ENCODE measurements at regions not wholly inside any gene's neighbourhood (a gene's known extent, or its start where the extent isn't known, plus 50 kb on each side); places are given as distances from the start of the nearest gene placed in this dataset.
"Not testable (repeated sequence)": the region's sequence is repeated elsewhere in the genome, so short reads cannot be mapped to it uniquely, and the experiment has no call there.

DNA sequence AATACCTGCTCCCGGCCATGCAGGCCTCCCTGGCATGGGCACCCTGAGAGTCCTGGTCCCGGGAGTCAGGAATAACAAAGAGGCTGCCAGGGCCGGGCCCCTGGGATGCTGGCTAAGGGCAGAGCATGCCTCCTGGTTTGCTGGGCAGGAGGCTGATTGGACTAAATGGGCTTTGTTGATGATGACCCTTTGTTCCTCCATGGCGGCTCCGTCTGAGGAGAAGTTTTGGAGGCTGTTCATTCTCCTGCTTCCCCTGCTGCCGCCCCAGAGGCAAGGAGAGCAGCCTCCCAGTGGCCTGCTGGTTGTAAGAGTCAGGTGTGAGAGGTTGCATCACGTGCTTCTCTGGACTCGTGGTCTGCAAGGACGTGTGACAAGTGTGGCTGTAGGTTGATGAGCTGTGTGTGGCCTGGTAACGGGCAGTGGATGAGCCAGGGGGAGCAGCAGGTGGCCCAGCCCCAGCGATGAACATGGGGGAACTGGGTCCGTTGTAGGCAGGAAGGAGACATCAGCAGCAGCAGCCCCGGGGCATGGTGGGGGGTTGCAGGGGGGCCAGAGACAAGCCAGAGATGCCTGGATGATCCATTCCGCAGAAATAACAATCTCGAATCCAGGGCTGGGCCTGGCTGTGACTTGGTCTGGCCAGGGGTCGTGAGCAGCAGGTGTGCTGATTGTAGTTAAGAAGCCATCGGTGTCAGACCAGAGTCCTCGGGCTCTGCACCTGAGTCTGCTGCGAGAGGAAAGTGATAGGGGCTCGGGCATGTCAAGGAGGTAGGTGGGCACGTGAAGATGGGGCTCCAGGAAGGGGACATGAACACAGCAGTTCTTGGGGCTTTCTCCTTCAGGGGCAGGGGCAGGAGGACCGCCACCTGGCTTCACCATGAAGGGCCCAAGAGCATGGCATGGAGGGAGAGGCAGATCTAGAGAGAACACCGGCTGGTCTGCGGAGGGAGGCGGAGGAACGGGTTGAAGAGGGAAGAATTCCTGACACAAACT lies 101.4 kb downstream of the TNFRSF13B start:
- TF ChIP-seq, protein P1, sequence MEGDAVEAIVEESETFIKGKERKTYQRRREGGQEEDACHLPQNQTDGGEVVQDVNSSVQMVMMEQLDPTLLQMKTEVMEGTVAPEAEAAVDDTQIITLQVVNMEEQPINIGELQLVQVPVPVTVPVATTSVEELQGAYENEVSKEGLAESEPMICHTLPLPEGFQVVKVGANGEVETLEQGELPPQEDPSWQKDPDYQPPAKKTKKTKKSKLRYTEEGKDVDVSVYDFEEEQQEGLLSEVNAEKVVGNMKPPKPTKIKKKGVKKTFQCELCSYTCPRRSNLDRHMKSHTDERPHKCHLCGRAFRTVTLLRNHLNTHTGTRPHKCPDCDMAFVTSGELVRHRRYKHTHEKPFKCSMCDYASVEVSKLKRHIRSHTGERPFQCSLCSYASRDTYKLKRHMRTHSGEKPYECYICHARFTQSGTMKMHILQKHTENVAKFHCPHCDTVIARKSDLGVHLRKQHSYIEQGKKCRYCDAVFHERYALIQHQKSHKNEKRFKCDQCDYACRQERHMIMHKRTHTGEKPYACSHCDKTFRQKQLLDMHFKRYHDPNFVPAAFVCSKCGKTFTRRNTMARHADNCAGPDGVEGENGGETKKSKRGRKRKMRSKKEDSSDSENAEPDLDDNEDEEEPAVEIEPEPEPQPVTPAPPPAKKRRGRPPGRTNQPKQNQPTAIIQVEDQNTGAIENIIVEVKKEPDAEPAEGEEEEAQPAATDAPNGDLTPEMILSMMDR (IDR thresholded peaks at IDR 0.05; ENCODE audit: insufficient read depth, low read length, poor library complexity, severe bottlenecking): no peak
- no peak for DNase-seq (ENCODE audit: extremely low read depth, insufficient read length)
- Histone ChIP-seq H3K36me3 (ENCODE audit: control insufficient read depth, insufficient read depth, low read length) (no peaks in the 10 kb centered on the region), H3K27me3 (replicated peaks; ENCODE audit: control insufficient read depth, insufficient read depth, low read length) (no peaks in the 10 kb centered on the region), H3K4me3 (replicated peaks; ENCODE audit: low read depth, low read length) (no peak overlapping the region)

DNA sequence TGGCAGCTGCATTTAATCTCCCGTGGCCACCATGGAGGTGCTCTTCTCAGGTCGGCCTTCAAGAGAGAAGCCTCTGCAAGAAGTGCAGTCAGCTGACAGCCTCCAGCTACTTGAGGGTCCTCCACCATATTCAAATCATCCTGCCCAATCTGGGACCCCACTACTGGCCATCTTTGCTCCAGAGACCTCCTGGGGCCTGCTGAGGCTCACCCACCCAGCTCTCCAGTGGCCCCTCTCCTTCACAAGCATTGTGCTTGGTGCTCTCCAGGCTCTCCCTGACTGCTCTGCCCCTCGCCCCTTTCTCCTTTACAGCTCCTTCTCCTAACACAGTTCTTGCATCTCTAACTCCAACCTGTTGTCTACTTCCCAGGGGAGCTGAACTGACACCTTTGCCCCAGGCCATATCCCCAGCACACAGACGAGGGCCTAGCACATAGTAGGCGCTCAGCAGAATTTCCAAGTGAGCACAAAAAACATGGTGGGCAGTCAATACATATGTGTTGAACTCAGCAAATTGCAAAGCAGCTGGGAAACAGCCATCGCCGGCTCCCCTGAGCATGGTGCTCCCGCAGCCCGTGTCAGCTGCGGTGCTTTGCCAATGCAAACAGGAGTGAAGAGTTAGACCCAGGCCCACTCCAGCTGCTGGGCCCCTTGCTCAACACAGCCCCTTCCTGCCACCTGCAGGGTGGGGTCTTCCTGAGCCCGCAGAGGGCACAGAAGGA lies 102.2 kb downstream of the TNFRSF13B start:
- not testable (repeated sequence) for H3K27me3 ChIP-seq (replicated peaks; ENCODE audit: control insufficient read depth, insufficient read depth, low read length); H3K36me3 ChIP-seq (ENCODE audit: control insufficient read depth, insufficient read depth, low read length); H3K4me3 ChIP-seq (replicated peaks; ENCODE audit: low read depth, low read length); DNase-seq (ENCODE audit: extremely low read depth, insufficient read length)

DNA sequence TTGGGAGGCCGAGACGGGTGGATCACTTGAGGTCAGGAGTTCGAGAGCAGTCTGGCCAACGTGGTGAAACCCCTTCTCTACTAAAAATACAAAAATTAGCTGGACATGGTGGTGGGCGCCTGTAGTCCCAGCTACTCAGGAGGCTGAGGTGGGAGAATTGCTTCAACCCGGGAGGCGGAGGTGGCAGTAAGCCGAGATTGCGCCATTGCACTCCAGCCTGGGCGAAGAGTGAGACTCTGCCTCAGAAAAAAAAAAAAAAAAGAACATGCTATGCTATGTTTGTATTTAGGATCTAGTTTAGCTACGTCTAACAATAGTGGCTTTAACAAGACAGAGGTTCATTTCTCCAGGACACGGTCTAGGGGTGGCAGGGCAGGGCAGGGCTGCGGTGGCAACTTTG lies 103.3 kb downstream of the TNFRSF13B start:
- not testable (repeated sequence) for H3K36me3 ChIP-seq (ENCODE audit: control insufficient read depth, insufficient read depth, low read length); H3K4me3 ChIP-seq (replicated peaks; ENCODE audit: low read depth, low read length); DNase-seq (ENCODE audit: extremely low read depth, insufficient read length); H3K27me3 ChIP-seq (replicated peaks; ENCODE audit: control insufficient read depth, insufficient read depth, low read length)

DNA sequence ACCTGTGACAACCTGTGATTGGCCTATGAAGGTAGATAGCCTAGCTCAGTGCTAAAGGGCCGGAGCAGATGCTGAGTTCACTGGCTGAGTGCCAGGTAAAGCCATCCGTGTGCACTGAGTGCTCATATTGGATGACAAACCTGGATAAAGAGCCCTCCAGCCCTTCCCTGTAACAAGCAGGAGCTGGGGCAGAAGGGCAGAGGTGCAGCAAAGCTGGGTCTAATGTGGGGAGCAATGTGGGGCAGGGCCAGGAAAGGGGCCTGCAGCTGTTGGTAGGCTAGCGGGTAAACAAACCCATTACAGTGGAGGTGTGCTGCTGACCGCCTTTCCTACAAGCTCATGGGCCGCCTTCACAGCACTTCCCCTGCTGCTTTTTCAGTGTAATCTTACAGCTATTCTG lies 104.4 kb downstream of the TNFRSF13B start:
- H3K4me3 ChIP-seq (replicated peaks; ENCODE audit: low read depth, low read length); H3K27me3 ChIP-seq (replicated peaks; ENCODE audit: control insufficient read depth, insufficient read depth, low read length); DNase-seq (ENCODE audit: extremely low read depth, insufficient read length); H3K36me3 ChIP-seq (ENCODE audit: control insufficient read depth, insufficient read depth, low read length): not testable (repeated sequence)

DNA sequence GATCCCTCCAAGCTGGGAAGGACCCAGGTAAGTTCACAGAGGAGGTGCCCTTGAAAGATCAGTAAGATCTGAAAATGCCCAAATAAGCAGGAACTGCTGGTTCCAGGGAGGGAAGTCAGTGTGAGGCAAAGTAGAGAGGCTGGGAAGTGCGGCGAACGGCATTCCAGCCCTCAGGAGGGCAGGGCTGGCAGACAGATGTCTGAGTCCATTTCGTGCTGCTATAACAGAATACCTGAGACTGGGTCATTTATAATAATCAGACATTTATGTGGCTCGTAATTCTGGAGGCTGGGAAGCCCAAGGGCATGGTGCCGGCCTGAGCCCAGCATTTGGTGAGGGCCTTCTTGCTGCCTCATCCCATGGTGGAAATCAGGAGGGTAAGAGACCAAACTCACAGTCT lies 105.1 kb downstream of the TNFRSF13B start:
- H3K4me3 ChIP-seq (replicated peaks; ENCODE audit: low read depth, low read length); H3K36me3 ChIP-seq (ENCODE audit: control insufficient read depth, insufficient read depth, low read length); DNase-seq (ENCODE audit: extremely low read depth, insufficient read length); H3K27me3 ChIP-seq (replicated peaks; ENCODE audit: control insufficient read depth, insufficient read depth, low read length): not testable (repeated sequence)

DNA sequence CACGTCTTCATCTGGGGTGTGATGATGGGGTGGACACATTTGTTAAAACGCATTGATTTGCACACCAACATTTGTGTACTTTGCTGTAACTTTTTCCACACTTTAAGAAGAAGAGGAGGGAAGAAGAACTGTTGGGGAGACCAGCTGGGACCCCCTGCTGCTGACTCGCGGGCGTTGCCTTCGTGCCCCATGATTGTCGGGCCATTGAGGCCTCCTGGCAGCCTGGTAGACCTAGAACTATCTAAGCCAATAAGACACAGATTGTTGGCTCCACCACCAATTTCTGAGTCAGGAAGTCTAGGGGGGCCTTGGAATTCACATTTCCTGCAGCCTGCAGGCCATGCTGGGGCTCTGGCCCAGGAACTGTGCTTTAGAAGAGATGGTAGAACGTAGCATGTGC lies 105.5 kb downstream of the TNFRSF13B start:
- H3K36me3 ChIP-seq (ENCODE audit: control insufficient read depth, insufficient read depth, low read length): no peaks in the 10 kb centered on the region
- TF ChIP-seq, protein P1 (IDR thresholded peaks at IDR 0.05; ENCODE audit: insufficient read depth, low read length, poor library complexity, severe bottlenecking): no peak
- DNase-seq (ENCODE audit: extremely low read depth, insufficient read length): no peak

GRCh38 chr17:16865704-16866103 lies 106.2 kb downstream of the TNFRSF13B start:
- H3K4me3 ChIP-seq (replicated peaks; ENCODE audit: low read depth, low read length); H3K36me3 ChIP-seq (ENCODE audit: control insufficient read depth, insufficient read depth, low read length); DNase-seq (ENCODE audit: extremely low read depth, insufficient read length); H3K27me3 ChIP-seq (replicated peaks; ENCODE audit: control insufficient read depth, insufficient read depth, low read length): not testable (repeated sequence)

More for the DNA sequence above, 105.5 kb downstream of the TNFRSF13B start:
- Histone ChIP-seq H3K4me3 (replicated peaks; ENCODE audit: low read depth, low read length) (no peak overlapping the region), H3K27me3 (replicated peaks; ENCODE audit: control insufficient read depth, insufficient read depth, low read length) (no peaks in the 10 kb centered on the region)

- DNase-seq (ENCODE audit: extremely low read depth, insufficient read length); H3K4me3 ChIP-seq (replicated peaks; ENCODE audit: low read depth, low read length); H3K36me3 ChIP-seq (ENCODE audit: control insufficient read depth, insufficient read depth, low read length); H3K27me3 ChIP-seq (replicated peaks; ENCODE audit: control insufficient read depth, insufficient read depth, low read length): not testable (repeated sequence)
Observed at GRCh38 chr17:16865077-16865613, 106.8 kb downstream of the TNFRSF13B start.

DNA sequence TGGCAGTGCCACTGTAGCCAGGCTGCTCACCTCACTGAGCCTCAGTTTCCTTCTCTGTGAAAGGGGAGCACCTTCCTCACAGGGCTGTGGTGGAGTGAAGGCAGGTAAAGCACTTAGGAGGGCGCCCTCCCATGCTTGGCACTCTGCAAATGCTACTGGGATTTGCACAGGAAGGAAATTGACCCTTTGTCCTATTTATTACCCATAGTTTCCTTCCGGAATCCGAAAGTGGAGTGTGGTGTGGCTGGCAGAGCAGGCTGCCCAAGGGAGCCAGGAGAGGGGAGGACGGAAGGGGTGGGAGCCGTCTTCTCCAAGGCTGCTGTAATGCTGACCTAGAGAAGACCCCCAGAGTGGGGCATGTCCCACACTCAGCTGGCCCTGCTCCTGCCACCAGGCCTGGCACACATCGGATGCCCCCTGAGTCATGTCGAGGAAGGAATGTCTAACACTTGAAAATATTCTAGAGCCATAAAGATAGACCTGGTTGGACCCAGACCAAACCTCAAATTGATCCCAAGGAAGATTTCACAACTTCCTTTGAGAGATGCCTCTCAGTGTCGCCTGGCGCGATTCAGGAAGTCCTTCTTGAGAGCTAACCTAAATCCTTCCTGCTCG lies 107.3 kb downstream of the TNFRSF13B start:
- not testable (repeated sequence) for DNase-seq (ENCODE audit: extremely low read depth, insufficient read length); H3K36me3 ChIP-seq (ENCODE audit: control insufficient read depth, insufficient read depth, low read length); H3K4me3 ChIP-seq (replicated peaks; ENCODE audit: low read depth, low read length); H3K27me3 ChIP-seq (replicated peaks; ENCODE audit: control insufficient read depth, insufficient read depth, low read length)

DNA sequence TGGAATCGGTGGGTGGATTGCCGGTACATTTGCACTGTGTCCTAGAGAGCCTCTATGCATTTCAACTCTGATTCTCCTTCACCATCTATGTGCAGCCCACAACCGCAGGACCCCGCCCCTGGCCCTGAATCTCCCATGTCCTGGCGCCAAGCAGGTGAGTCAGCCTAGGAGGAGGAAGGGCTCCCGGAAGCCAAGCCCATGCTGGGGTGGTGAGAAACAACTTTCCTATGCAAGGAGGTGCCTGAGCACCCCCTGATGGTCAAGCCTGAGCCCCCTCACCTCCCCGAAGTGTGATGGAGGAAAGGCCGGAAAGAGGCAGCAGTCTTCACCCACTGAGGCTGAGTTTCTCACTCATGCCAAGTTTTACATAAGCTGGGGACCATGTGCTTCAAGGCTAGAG lies 110.8 kb downstream of the TNFRSF13B start:
- not testable (repeated sequence) for H3K36me3 ChIP-seq (ENCODE audit: control insufficient read depth, insufficient read depth, low read length); DNase-seq (ENCODE audit: extremely low read depth, insufficient read length); H3K27me3 ChIP-seq (replicated peaks; ENCODE audit: control insufficient read depth, insufficient read depth, low read length); H3K4me3 ChIP-seq (replicated peaks; ENCODE audit: low read depth, low read length)

- not testable (repeated sequence) for H3K36me3 ChIP-seq (ENCODE audit: control insufficient read depth, insufficient read depth, low read length); H3K4me3 ChIP-seq (replicated peaks; ENCODE audit: low read depth, low read length); DNase-seq (ENCODE audit: extremely low read depth, insufficient read length); H3K27me3 ChIP-seq (replicated peaks; ENCODE audit: control insufficient read depth, insufficient read depth, low read length)
Observed at GRCh38 chr17:16860467-16860866, 111.5 kb downstream of the TNFRSF13B start.
